IMR-90 (cell line): ENCODE measurements at regions not wholly inside any gene's neighbourhood (a gene's known extent, or its start where the extent isn't known, plus 50 kb on each side); places are given as distances from the start of the nearest gene placed in this dataset.

Experiments used
- ATAC-seq: fragments of 200-7000 bp; cut with Tn5 transposase; 2 replicates; pipeline ENCODE4 v1.9.1; 2020; ENCODE audit warnings: low read depth, mild to moderate bottlenecking, moderate library complexity
- BruUV-seq: library from RNA; stranded (reverse); fragments of 400-500 nt; replicated peaks from 2 replicates; lab custom pipeline; 2021; lab: Mats Ljungman, UMichigan
- CTCF ChIA-PET: fragments of 300-600 bp; formaldehyde crosslinking; extraction: SDS; loops from one replicate; lab custom pipeline; 2021; ENCODE audit warnings: antibody characterized with exemption; lab: Yijun Ruan, JAX
- POLR2A ChIA-PET: fragments of 300-600 bp; sonication (Branson Sonifier 250); formaldehyde crosslinking; loops from one replicate; lab custom pipeline; 2022; ENCODE audit warnings: antibody characterized with exemption; ENCODE audit not compliant: unreplicated experiment; lab: Charles Lee
- DNase-seq: peaks from one replicate; pipeline ENCODE4 v3.0.0; 2013
- H2AFZ ChIP-seq: replicated peaks from 2 replicates; pipeline ENCODE3; 2013; ENCODE audit warnings: low read length, mild to moderate bottlenecking; ENCODE audit not compliant: poor library complexity
- H2AK5ac ChIP-seq: 2 replicates; pipeline ENCODE4 v1.6.1; 2013; ENCODE audit warnings: low read depth, low read length, inconsistent platforms
- H2AK9ac ChIP-seq: replicated peaks from 2 replicates; pipeline ENCODE3; 2013; ENCODE audit warnings: mild to moderate bottlenecking, low read depth, low read length, moderate library complexity; ENCODE audit not compliant: poor library complexity
- H2BK120ac ChIP-seq: 2 replicates; pipeline ENCODE4 v1.6.1; 2013; ENCODE audit warnings: low read depth, low read length, inconsistent platforms
- H2BK15ac ChIP-seq: 3 replicates; pipeline ENCODE4 v1.6.1; 2013; ENCODE audit warnings: low read depth, low read length, inconsistent platforms
- H2BK20ac ChIP-seq: 2 replicates; pipeline ENCODE4 v1.6.1; 2013; ENCODE audit warnings: low read depth, mild to moderate bottlenecking, inconsistent platforms, low read length, moderate library complexity
- H2BK5ac ChIP-seq: 2 replicates; pipeline ENCODE4 v1.6.1; 2013; ENCODE audit warnings: mild to moderate bottlenecking, low read depth, low read length, inconsistent platforms; ENCODE audit not compliant: poor library complexity, severe bottlenecking
- H3K14ac ChIP-seq: replicated peaks from 2 replicates; pipeline ENCODE4 v1.6.1; 2013; ENCODE audit warnings: low read depth, low read length, inconsistent platforms
- H3K18ac ChIP-seq: 2 replicates; pipeline ENCODE4 v1.6.1; 2013; ENCODE audit warnings: low read depth, low read length, control low read depth
- H3K23ac ChIP-seq: 2 replicates; pipeline ENCODE4 v1.6.1; 2013; ENCODE audit warnings: low read depth, low read length, inconsistent platforms
- H3K27ac ChIP-seq: 2 replicates; pipeline ENCODE4 v1.5.1; 2013; ENCODE audit warnings: mild to moderate bottlenecking, control low read depth, low read length; ENCODE audit not compliant: insufficient read depth
- H3K27me3 ChIP-seq: 2 replicates; pipeline ENCODE4 v1.6.1; 2013; ENCODE audit warnings: low read length; ENCODE audit not compliant: control insufficient read depth, insufficient read depth
- H3K36me3 ChIP-seq: 2 replicates; pipeline ENCODE4 v1.6.1; 2013; ENCODE audit warnings: low read length, mixed read lengths; ENCODE audit not compliant: control insufficient read depth, insufficient read depth
- H3K4ac ChIP-seq: 2 replicates; pipeline ENCODE4 v1.6.1; 2013; ENCODE audit warnings: low read depth, low read length, inconsistent platforms
- H3K4me1 ChIP-seq: 2 replicates; pipeline ENCODE4 v1.6.1; 2013; ENCODE audit warnings: low read length, mixed read lengths; ENCODE audit not compliant: control insufficient read depth, insufficient read depth
- H3K4me2 ChIP-seq: 2 replicates; pipeline ENCODE4 v1.6.1; 2013; ENCODE audit warnings: low read depth, mild to moderate bottlenecking, control low read depth, low read length, moderate library complexity
- H3K4me3 ChIP-seq: 2 replicates; pipeline ENCODE4 v1.5.1; 2013; ENCODE audit warnings: low read depth, mild to moderate bottlenecking, control low read depth, low read length, moderate library complexity; ENCODE audit not compliant: insufficient read depth
- H3K56ac ChIP-seq: 2 replicates; pipeline ENCODE4 v1.6.1; 2013; ENCODE audit warnings: low read length, inconsistent platforms; ENCODE audit not compliant: insufficient read depth; ENCODE audit errors: extremely low read depth
- H3K79me1 ChIP-seq, 2 experiments: 2 replicates each; pipeline ENCODE4 v1.6.1; 2013; ENCODE audit warnings: low read length in 2 of 2, inconsistent platforms in 1 of 2, low read depth in 1 of 2
- H3K9ac ChIP-seq: 2 replicates; pipeline ENCODE4 v1.6.1; 2013; ENCODE audit warnings: low read depth, low read length, control low read depth
- H3K9me1 ChIP-seq: 2 replicates; pipeline ENCODE4 v1.6.1; 2013; ENCODE audit warnings: low read length, inconsistent platforms; ENCODE audit not compliant: insufficient read depth
- H3K9me3 ChIP-seq: 2 replicates; pipeline ENCODE4 v1.6.1; 2013; ENCODE audit warnings: low read length; ENCODE audit not compliant: control insufficient read depth, insufficient read depth
- H4K20me1 ChIP-seq: 2 replicates; pipeline ENCODE4 v1.6.1; 2013; ENCODE audit warnings: low read length, inconsistent platforms; ENCODE audit not compliant: insufficient read depth
- H4K5ac ChIP-seq: 2 replicates; pipeline ENCODE4 v1.6.1; 2013; ENCODE audit warnings: mild to moderate bottlenecking, low read depth, low read length, control low read depth
- H4K8ac ChIP-seq, 2 experiments: 2 replicates each; pipeline ENCODE4 v1.6.1; 2013; ENCODE audit warnings: low read depth in 2 of 2, low read length in 2 of 2, control low read depth in 1 of 2, inconsistent platforms in 1 of 2
- H4K91ac ChIP-seq: 2 replicates; pipeline ENCODE4 v1.6.1; 2013; ENCODE audit warnings: low read depth, low read length, inconsistent platforms; ENCODE audit not compliant: insufficient read depth
- CHD1 ChIP-seq: IDR thresholded peaks from 2 replicates; pipeline ENCODE4 v1.6.1; 2012; ENCODE audit warnings: low read depth, low read length, improper control_type of control experiment
- ELK1 ChIP-seq: fragments of 150-350 bp; IDR thresholded peaks from 2 replicates; pipeline ENCODE4 v1.6.1; 2016; ENCODE audit warnings: low read depth, mild to moderate bottlenecking, low read length, moderate library complexity, borderline replicate concordance
- NFE2L2 ChIP-seq: fragments of 150-350 bp; IDR thresholded peaks from 2 replicates; pipeline ENCODE4 v1.6.1; 2016; ENCODE audit warnings: low read depth, mild to moderate bottlenecking, low read length
- SMC3 ChIP-seq: fragments of 150-350 bp; IDR thresholded peaks from 2 replicates; pipeline ENCODE4 v1.6.1; 2016; ENCODE audit warnings: low read depth, mild to moderate bottlenecking, antibody characterized with exemption, low read length, moderate library complexity
- WGBS, 2 experiments: methylation state at CpG; one replicate each; pipeline versions ENCODE4 v1.1.5 to v1.1.7; 2013; ENCODE audit warnings: missing lambda C conversion rate in 2 of 2; ENCODE audit not compliant: insufficient read length in 1 of 2; ENCODE audit errors: extremely low coverage in 2 of 2; 5-methylcytosine and 5-hydroxymethylcytosine counted together
- dilution Hi-C: fragments of 300-500 bp; cut with HindIII; formaldehyde crosslinking; loops from one replicate; pipeline ENCODE4 v1.14.3; 2018; ENCODE audit warnings: low sequenced_read_pairs; ENCODE audit not compliant: unreplicated experiment
- in situ Hi-C: fragments of 300-500 bp; cut with MboI; formaldehyde crosslinking; loops from 3 replicates; pipeline ENCODE4 v1.14.3; 2019; ENCODE audit warnings: low sequenced_read_pairs, inconsistent platforms, mixed read lengths
- intact Hi-C: fragments of 100-400 bp; cut with micrococcal nuclease; formaldehyde crosslinking; loops from 2 replicates; pipeline ENCODE4 v1.10.0; 2022

GRCh38 chr6:105641504-105641903 lies 238.6 kb upstream of the PREP start:
- Histone ChIP-seq H4K5ac (no peak overlapping the region), H3K79me1 (no peaks in the 10 kb centered on the region), H3K27ac (no peak overlapping the region), H3K4ac (no peak overlapping the region), H4K91ac (no peak overlapping the region), H4K20me1 (no peaks in the 10 kb centered on the region), H3K23ac (no peak overlapping the region), H3K36me3 (no peaks in the 10 kb centered on the region), H2AFZ (no peak overlapping the region), H3K4me2 (no peak overlapping the region), H3K9me1 (no peaks in the 10 kb centered on the region), H3K9me3 (no peaks in the 10 kb centered on the region), H2BK120ac (no peak overlapping the region), H3K4me1 (no peaks in the 10 kb centered on the region), H3K27me3 (no peaks in the 10 kb centered on the region), H2AK5ac (no peak overlapping the region), H2BK5ac (no peak overlapping the region), H3K4me3 (no peak overlapping the region), H2AK9ac (no peak overlapping the region), H4K8ac (no peak overlapping the region), H3K14ac (no peak overlapping the region), H3K9ac (no peak overlapping the region), H3K18ac (no peak overlapping the region), H2BK20ac (no peak overlapping the region), H2BK15ac (no peak overlapping the region), H3K56ac (no peak overlapping the region)
- POLR2A ChIA-PET: no interaction called here
- no peak for TF ChIP-seq NFE2L2
- TF ChIP-seq SMC3: no peak
- TF ChIP-seq ELK1: no peak
- no peak for TF ChIP-seq CHD1
- intact Hi-C loops (no loop called here), in situ Hi-C loops (no loop called here), dilution Hi-C loops (no loop called here)
- DNase-seq (no peak), ATAC-seq (no peak)
- no TSS peak for BruUV-seq
- WGBS, 2 experiments: no CpG with 5 or more reads among the region's 1 CpG
- CTCF ChIA-PET: no interaction called here
